Ovary (tissue), 3 donors: ENCODE measurements at regions not wholly inside any gene's neighbourhood (a gene's known extent, or its start where the extent isn't known, plus 50 kb on each side); places are given as distances from the start of the nearest gene placed in this dataset.

Source experiments
- POLR2A ChIP-seq: fragments of 450-650 bp; IDR thresholded peaks from one replicate; pipeline ENCODE4 v1.6.1; 2017; ENCODE audit warnings: antibody characterized with exemption, mild to moderate bottlenecking, moderate library complexity
- TF ChIP-seq, protein P1 (sequence below), 3 donors: fragments of 450-650 bp in 2 of 3; fragments of 200-600 bp in 1 of 3; IDR thresholded peaks; one replicate each; pipeline versions ENCODE4 v1.5.1 to v1.8.0; 2016 to 2022; ENCODE audit warnings: antibody characterized with exemption in 3 of 3, mild to moderate bottlenecking in 1 of 3
- donor health status: DM: no; HTN: no; CAD: no.

DNA sequence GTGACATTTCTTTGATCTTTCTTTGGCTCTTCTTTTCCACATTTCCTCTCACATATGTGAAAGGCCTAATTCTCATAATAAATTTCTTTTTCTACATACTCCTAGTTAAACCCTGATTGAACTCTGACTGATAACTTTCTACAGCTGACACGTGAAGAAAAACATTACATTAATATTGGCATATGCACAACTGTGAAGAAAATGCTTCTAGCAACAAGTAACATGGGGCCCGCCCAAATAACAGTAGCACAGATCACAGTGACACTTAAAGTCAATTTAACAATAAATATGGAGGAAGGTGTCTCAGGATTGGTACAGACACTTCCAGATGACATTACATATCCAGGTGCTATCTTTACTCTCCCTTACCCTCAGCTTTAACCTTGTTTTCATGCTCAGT is 317.6 kb upstream of the ZNF385D start:
- TF ChIP-seq, protein P1, sequence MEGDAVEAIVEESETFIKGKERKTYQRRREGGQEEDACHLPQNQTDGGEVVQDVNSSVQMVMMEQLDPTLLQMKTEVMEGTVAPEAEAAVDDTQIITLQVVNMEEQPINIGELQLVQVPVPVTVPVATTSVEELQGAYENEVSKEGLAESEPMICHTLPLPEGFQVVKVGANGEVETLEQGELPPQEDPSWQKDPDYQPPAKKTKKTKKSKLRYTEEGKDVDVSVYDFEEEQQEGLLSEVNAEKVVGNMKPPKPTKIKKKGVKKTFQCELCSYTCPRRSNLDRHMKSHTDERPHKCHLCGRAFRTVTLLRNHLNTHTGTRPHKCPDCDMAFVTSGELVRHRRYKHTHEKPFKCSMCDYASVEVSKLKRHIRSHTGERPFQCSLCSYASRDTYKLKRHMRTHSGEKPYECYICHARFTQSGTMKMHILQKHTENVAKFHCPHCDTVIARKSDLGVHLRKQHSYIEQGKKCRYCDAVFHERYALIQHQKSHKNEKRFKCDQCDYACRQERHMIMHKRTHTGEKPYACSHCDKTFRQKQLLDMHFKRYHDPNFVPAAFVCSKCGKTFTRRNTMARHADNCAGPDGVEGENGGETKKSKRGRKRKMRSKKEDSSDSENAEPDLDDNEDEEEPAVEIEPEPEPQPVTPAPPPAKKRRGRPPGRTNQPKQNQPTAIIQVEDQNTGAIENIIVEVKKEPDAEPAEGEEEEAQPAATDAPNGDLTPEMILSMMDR (IDR thresholded peaks at IDR 0.05), result no peak
- no peak for TF ChIP-seq POLR2A
